Right kidney (tissue), 1 donor: ENCODE measurements at regions not wholly inside any gene's neighbourhood (a gene's known extent, or its start where the extent isn't known, plus 50 kb on each side); places are given as distances from the start of the nearest gene placed in this dataset.

Experiments
- DNase-seq: peaks from one replicate; pipeline ENCODE4 v3.0.0-alpha.2; 2016

DNA sequence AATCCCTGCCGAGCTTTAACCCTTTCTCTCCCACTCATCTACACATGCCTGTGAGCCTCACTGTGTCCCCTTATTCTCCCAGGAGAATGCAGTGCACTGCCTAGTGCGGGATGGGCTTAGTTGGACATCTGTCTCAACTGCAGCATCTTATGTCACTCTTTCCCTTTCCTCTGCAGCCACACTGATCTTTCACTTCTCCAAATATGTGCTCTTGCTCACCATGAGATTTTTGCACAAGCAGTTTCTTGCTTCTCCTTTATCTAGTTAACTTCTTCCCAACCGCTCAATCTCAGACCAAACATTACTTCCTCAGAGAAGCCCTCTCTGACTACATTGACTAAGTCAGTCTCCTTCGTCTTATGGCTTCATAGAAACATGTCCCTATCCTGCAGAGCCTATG, 292.3 kb downstream of the KBTBD8 start:
- no peak for DNase-seq

DNA sequence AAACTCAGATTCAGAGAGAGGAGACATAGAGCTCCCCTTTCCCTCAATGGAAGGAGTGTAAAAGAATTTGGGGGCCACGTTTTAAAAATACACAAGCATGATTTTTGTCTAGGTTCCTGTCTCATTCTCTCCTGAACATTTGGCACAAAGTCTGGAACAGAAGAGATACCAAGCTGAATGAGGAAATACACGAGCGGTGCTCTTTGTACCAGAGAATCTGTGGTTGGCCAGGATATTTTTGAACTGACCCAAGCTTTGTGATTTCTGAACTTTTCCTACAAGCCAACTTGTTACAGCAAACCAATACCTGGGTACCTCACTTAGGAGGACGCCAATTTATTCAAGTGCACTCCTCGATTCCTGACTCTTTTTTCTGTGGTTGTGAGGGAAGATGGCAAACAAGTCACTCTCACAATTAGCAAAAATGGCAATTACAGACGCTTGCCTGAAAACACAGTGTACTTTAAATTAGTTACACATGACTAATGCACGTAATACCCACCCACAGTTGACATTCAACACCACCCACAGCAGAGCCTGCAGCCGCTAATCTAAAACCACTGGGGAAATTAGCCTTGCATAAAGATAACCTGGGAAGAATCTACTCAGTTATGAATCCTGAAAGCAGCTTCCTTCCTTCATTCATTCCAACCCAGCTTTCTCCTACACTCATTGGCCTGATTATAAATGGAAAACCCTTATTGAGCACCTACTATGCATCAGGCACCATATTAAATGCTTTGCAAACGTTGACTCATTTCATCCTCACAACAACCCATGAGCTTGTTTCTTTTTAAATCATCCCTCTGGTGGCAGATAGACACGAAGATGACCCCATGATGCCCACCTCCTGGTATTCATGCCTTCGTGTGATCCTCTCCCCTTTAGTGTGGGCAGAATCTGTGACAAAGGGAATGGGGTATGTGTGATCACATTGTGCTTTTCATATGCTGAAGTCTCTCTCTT, 293.5 kb downstream of the KBTBD8 start:
- DNase-seq: no peak

DNA sequence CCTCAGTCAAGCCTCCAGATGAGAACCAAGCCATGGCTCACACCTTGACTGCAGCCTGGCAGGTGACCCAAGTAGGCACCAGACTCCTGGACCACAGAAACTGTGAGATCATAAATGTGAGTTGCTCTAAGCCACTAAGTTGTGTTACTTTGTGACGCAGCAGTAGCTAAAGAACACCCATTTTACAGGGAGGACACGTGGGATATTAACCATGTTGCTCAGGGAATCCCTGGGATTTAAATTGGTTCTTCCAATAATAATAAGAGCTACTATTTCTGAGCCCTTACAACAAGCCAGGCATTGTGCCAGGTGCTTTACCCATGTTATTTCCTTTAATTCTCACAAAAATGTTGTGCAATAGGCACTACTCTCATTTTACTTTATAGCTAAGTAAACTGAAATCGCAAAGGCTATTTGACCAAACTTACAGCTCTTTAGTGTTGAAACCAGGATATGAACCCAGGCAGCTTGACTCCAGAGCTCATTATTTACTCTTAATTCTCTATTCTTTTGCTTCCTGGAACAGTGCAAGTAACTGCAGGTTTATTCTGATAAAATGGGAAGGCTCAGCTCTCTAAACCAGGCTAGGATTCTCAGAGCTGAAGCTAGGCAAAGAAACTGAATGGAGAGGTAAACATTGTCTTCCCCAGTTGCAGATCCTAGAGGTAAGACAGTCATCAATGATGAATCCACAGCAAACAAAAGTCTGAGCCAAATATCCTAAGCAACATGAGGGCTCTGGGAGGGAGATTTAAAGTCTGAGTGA, 294.4 kb downstream of the KBTBD8 start:
- DNase-seq: no peak

DNA sequence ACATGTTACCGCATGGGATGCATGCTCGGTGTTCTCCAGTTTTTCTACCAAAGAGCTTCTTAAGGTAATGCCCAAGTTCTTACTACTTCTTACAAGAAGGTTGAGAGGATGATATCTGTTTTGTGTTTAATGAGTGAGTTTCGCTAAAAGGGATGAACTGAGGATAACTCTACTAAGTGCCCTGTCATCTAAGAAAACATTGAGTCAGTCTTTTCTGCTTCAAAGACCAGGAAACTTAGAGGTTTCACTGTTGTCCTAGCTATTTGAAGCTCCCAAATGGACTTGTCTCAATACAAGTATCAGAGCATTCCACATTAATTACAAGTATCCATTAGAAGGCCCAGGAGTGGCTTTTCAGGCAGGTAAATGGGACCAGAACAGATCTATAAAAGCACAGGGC, 296.2 kb downstream of the KBTBD8 start:
- no peak for DNase-seq

DNA sequence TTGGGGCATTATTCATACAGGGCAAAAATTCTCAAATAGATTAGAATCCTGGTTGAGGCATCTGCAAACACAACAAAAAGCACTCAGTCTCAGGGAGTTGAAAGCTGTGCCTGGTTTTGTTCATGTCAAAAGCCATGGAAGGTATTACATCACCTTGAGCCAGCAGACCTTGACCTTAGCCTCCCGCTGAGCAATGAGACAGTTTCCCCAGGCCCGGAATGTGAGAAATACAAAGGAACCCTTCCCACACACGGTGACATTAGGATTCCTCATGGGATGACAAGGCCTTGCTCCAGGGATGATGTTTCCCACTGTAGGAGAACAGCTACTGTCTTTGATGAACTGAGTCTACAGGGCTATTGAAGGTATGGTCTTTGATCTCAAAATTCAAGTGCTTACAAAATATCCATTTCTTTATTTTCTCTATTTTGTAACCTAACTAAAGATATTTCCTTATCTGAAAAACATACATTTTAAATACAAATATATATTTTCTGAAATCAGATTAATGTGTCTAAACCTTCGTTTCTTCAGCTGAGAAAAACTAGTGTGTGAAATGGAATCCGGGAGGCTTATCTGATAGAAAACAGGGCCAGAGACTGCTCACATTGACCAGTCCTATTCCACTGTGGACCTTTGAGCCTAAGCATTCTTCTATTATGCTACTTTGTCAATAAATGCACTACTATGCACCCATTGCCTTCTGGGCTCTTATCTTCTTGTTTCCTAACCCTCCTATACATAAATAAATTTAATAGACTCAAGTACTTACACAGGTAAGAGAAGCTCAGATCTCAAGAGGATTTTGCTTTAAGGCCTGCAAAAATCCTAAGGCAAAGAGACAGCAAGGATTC, 298.2 kb downstream of the KBTBD8 start:
- DNase-seq: no peak

DNA sequence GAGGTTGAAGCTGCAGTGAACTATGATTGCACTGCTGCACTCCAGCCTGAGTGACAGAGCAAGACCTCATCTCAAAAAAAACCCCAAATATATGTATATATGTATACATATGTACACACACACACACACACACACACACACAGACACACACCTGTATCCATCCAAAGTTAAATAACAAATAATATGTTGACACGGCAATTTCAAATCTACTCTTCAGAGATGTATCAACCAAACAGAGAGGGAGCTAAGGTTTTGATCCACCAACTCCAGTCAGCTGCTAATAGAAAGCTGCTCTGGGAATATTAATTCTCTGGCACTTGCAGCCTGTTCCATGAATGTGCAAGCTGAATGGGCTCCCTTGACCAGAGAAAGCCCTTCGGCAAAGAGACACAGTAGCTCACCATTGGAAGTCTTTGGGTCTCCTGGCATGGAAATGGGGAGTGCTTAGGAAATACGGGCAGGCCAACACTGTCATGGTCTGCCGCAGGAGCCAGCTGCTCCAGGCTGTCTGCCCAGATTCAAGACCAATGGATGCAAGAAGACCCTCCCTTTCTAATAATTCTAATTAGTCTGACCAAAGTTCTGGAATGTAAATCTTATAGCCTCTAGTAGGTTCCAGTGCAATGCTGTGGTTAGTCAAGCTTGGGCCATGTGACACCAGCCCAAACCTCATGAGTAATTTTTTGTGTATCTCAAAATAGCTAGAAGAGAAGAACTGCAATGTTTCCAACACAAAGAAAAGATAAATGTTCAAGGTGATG, 299.8 kb downstream of the KBTBD8 start:
- DNase-seq: no peak

GRCh38 chr3:67301556-67301955, 303.4 kb downstream of the KBTBD8 start:
- no peak for DNase-seq

DNA sequence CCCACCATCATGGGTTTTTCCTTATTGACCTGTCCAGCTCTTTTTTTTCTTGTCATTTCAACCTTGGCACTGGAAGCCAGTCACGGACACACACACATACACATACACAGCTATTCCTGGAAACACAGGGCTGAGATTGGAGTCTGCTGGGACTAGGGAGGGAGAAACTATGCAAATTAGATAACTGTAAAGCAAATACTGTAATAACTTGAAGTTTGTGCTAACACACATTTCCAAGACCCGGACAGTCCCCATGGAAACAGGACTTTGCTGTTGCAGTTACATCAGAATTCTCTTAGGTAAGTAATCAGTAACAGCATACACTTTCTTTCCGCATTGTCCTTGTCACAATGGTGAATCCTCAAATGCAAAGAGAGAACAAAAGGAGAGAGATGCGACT, 304.4 kb downstream of the KBTBD8 start:
- DNase-seq: no peak

DNA sequence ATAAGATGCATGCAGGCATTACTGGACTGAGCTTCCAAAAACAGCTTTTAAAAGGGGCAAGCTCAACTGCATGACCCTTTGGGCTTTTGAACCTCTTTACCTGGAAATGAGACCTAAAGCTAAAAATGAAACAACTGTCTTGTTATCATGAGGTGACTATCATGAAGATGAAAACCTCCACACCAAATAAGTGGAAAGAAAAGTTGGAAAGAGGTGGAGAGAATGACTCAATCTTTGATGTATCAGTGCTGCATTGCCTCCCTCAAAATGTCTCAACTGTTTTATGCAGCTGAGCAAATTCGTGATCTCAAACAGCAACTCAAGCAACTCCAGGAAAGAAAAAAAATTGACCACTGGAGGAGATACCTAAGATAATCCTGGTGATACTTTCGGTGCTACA, 307.1 kb downstream of the KBTBD8 start:
- DNase-seq: no peak

- no peak for DNase-seq
Observed at GRCh38 chr3:67305922-67306321, 307.8 kb downstream of the KBTBD8 start.

DNA sequence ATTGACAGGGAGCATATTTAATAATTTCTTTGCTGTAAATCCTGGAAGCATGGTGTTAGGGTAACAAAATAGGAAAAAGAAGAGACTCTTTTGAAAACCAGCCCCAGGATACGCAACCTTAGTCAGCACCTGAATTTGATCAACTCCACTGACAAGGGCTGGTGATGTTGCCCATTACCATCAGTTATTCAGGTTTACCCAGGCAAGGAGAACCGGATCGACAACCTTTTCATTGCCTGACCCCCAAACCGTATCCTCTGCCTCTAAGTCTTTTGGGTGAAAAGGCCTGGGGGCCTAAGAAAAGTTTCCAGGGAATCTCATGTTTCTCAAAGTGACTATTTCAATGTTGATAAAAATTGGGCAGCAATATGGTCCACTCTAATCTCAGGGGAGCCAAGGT, 313.3 kb downstream of the KBTBD8 start:
- DNase-seq: no peak

GRCh38 chr3:67312155-67312554, 314.0 kb downstream of the KBTBD8 start:
- DNase-seq: no peak

GRCh38 chr3:67318162-67318561, 320.1 kb downstream of the KBTBD8 start:
- DNase-seq: no peak

GRCh38 chr3:67324554-67324953, 326.4 kb downstream of the KBTBD8 start:
- DNase-seq: no peak
